H1 (cell line): ENCODE measurements at regions not wholly inside any gene's neighbourhood (a gene's known extent, or its start where the extent isn't known, plus 50 kb on each side); places are given as distances from the start of the nearest gene placed in this dataset.

Experiments
- CTCF ChIA-PET: fragments of 300-600 bp; sonication (Branson Sonifier 250); formaldehyde crosslinking; loops from one replicate; lab custom pipeline; 2021; ENCODE audit not compliant: partially characterized antibody; lab: Charles Lee
- POLR2A ChIA-PET: fragments of 300-600 bp; sonication (Branson Sonifier 250); formaldehyde crosslinking; loops from one replicate; lab custom pipeline; 2021; ENCODE audit warnings: inconsistent platforms; ENCODE audit not compliant: partially characterized antibody; lab: Charles Lee
- DNase-seq, 2 experiments: peaks; one replicate each; pipeline versions ENCODE4 v3.0.0 to v3.0.0-alpha.2; 2010 to 2022; ENCODE audit warnings: low spot score in 2 of 2, low read depth in 1 of 2, mixed read lengths in 1 of 2
- FAIRE-seq: peaks from 2 replicates; lab custom pipeline; 2011; peaks lifted over from hg19 to GRCh38; lab: Jason Lieb, UNC
- H2AFZ ChIP-seq: 2 replicates; pipeline ENCODE4 v1.8.1; 2012; ENCODE audit warnings: low read length, inconsistent platforms
- H2AK5ac ChIP-seq: 2 replicates; pipeline ENCODE4 v1.6.1; 2013; ENCODE audit warnings: low read depth, low read length
- H2BK120ac ChIP-seq: replicated peaks from 2 replicates; pipeline ENCODE3; 2013; ENCODE audit warnings: low read depth, low read length, inconsistent platforms
- H2BK12ac ChIP-seq: 2 replicates; pipeline ENCODE4 v1.6.1; 2013; ENCODE audit warnings: low read depth, low read length
- H2BK15ac ChIP-seq: 2 replicates; pipeline ENCODE4 v1.6.1; 2013; ENCODE audit warnings: low read length
- H2BK20ac ChIP-seq: 2 replicates; pipeline ENCODE4 v1.6.1; 2013; ENCODE audit warnings: low read length
- H2BK5ac ChIP-seq: 2 replicates; pipeline ENCODE4 v1.6.1; 2013; ENCODE audit warnings: low read depth, low read length
- H3K14ac ChIP-seq: 2 replicates; pipeline ENCODE4 v1.6.1; 2013; ENCODE audit warnings: inconsistent platforms; ENCODE audit not compliant: insufficient read length
- H3K18ac ChIP-seq: 2 replicates; pipeline ENCODE4 v1.6.1; 2013; ENCODE audit warnings: low read length; ENCODE audit errors: extremely low read depth
- H3K23ac ChIP-seq: 2 replicates; pipeline ENCODE4 v1.6.1; 2013; ENCODE audit warnings: inconsistent platforms; ENCODE audit not compliant: insufficient read length
- H3K23me2 ChIP-seq: 2 replicates; pipeline ENCODE4 v1.6.1; 2013; ENCODE audit warnings: low read depth, low read length
- H3K27ac ChIP-seq: 2 replicates; pipeline ENCODE4 v1.6.1; 2011; ENCODE audit warnings: low read depth, low read length, inconsistent platforms
- H3K27me3 ChIP-seq, 4 experiments: replicated peaks in 1 of 4; 1 replicate in 1 of 4; 2 replicates in 3 of 4; pipeline versions ENCODE4 v1.6.1 to v1.8.1; 2011 to 2013; ENCODE audit warnings: low read length in 3 of 4, mild to moderate bottlenecking in 3 of 4, inconsistent platforms in 2 of 4, mixed read lengths in 2 of 4, moderate library complexity in 1 of 4; ENCODE audit not compliant: control insufficient read depth in 3 of 4, insufficient read depth in 3 of 4; ENCODE audit errors: extremely low read depth in 1 of 4
- H3K36me3 ChIP-seq, 4 experiments: 2 replicates each; pipeline versions ENCODE4 v1.6.1 to v1.8.1; 2011 to 2013; ENCODE audit warnings: mild to moderate bottlenecking in 4 of 4, low read length in 3 of 4, moderate library complexity in 2 of 4, control low read depth in 1 of 4, inconsistent platforms in 1 of 4; ENCODE audit not compliant: insufficient read depth in 4 of 4, control insufficient read depth in 2 of 4
- H3K4ac ChIP-seq: replicated peaks from 2 replicates; pipeline ENCODE3; 2013; ENCODE audit warnings: low read length, low read depth, mixed read lengths, inconsistent platforms; ENCODE audit not compliant: insufficient read length
- H3K4me1 ChIP-seq, 4 experiments: replicated peaks in 1 of 4; 1 replicate in 1 of 4; 2 replicates in 3 of 4; pipeline versions ENCODE4 v1.6.1 to v1.8.1; 2011 to 2013; ENCODE audit warnings: low read length in 3 of 4, inconsistent platforms in 2 of 4, mixed read lengths in 1 of 4; ENCODE audit not compliant: insufficient read depth in 4 of 4, control insufficient read depth in 3 of 4
- H3K4me2 ChIP-seq, 2 experiments: 2 replicates each; pipeline versions ENCODE4 v1.6.1 to v1.8.1; 2011 to 2013; ENCODE audit warnings: low read depth in 2 of 2, low read length in 2 of 2, control low read depth in 1 of 2, inconsistent platforms in 1 of 2, mild to moderate bottlenecking in 1 of 2; ENCODE audit not compliant: insufficient read depth in 1 of 2
- H3K4me3 ChIP-seq, 4 experiments: fragments of 200-600, 300-600 bp in 1 of 4; sonication (generic), shearing (Covaris generic), sonication (Bioruptor Twin) in 1 of 4; 2 replicates each; pipeline versions ENCODE4 v1.5.1 to v1.8.1; 2011 to 2016; ENCODE audit warnings: low read length in 4 of 4, low read depth in 3 of 4, control low read depth in 2 of 4, inconsistent platforms in 2 of 4, mild to moderate bottlenecking in 2 of 4, mixed read lengths in 1 of 4, moderate library complexity in 1 of 4; ENCODE audit not compliant: insufficient read depth in 2 of 4; ENCODE audit errors: extremely low read depth in 1 of 4
- H3K56ac ChIP-seq: replicated peaks from 2 replicates; pipeline ENCODE3; 2013; ENCODE audit warnings: low read depth, mild to moderate bottlenecking, mixed read lengths, low read length, inconsistent platforms; ENCODE audit not compliant: insufficient read length
- H3K79me1 ChIP-seq: 2 replicates; pipeline ENCODE4 v1.6.1; 2013; ENCODE audit warnings: low read depth, low read length, control low read depth
- H3K79me2 ChIP-seq, 2 experiments: 2 replicates each; pipeline versions ENCODE4 v1.6.1 to v1.8.1; 2012 to 2013; ENCODE audit warnings: low read length in 2 of 2, mild to moderate bottlenecking in 2 of 2, inconsistent platforms in 1 of 2; ENCODE audit not compliant: insufficient read depth in 2 of 2, control insufficient read depth in 1 of 2
- H3K9ac ChIP-seq, 4 experiments: replicated peaks in 1 of 4; 1 replicate in 1 of 4; 2 replicates in 3 of 4; pipeline versions ENCODE4 v1.6.1 to v1.8.1; 2011 to 2013; ENCODE audit warnings: low read depth in 3 of 4, low read length in 3 of 4, control low read depth in 2 of 4, mild to moderate bottlenecking in 2 of 4, moderate library complexity in 2 of 4, inconsistent platforms in 1 of 4; ENCODE audit errors: extremely low read depth in 1 of 4
- H3K9me3 ChIP-seq, 2 experiments: 2 replicates each; pipeline versions ENCODE4 v1.6.1 to v1.8.1; 2012 to 2013; ENCODE audit warnings: mild to moderate bottlenecking in 2 of 2, moderate library complexity in 2 of 2, control low read depth in 1 of 2, inconsistent platforms in 1 of 2, low read depth in 1 of 2, low read length in 1 of 2, mixed read lengths in 1 of 2; ENCODE audit not compliant: insufficient read depth in 2 of 2
- H4K20me1 ChIP-seq, 2 experiments: replicated peaks in 1 of 2; 2 replicates each; pipeline versions ENCODE3 to v1.8.1; 2011 to 2013; ENCODE audit warnings: inconsistent platforms in 2 of 2, low read length in 2 of 2, mild to moderate bottlenecking in 1 of 2; ENCODE audit not compliant: insufficient read depth in 2 of 2, control insufficient read depth in 1 of 2
- H4K5ac ChIP-seq: 2 replicates; pipeline ENCODE4 v1.6.1; 2013; ENCODE audit warnings: low read length, low read depth, mixed read lengths, inconsistent platforms; ENCODE audit not compliant: insufficient read length
- H4K8ac ChIP-seq: 2 replicates; pipeline ENCODE4 v1.8.0; 2013; ENCODE audit warnings: mild to moderate bottlenecking, moderate library complexity, low read length, inconsistent platforms; ENCODE audit not compliant: insufficient read depth; ENCODE audit errors: extremely low read depth
- H4K91ac ChIP-seq: replicated peaks from 2 replicates; pipeline ENCODE3; 2013; ENCODE audit warnings: low read length, mixed read lengths, inconsistent platforms; ENCODE audit not compliant: insufficient read length
- BRCA1 ChIP-seq: IDR thresholded peaks from 2 replicates; pipeline ENCODE4 v1.6.1; 2012; ENCODE audit warnings: low read depth, low read length, improper control_type of control experiment
- CBX8 ChIP-seq: fragments of 300-800, 300-1000 bp; sonication (generic); IDR thresholded peaks from 2 replicates; pipeline ENCODE4 v1.7.1; 2016; ENCODE audit warnings: low read depth, low read length, borderline replicate concordance
- CHD2 ChIP-seq: IDR thresholded peaks from 2 replicates; pipeline ENCODE4 v1.6.1; 2012; ENCODE audit warnings: low read length, improper control_type of control experiment
- GABPA ChIP-seq: IDR thresholded peaks from 2 replicates; pipeline ENCODE4 v1.6.1; 2011; ENCODE audit warnings: mild to moderate bottlenecking, low read length, moderate library complexity, borderline replicate concordance; ENCODE audit not compliant: insufficient read depth
- KDM1A ChIP-seq: fragments of 200-600, 300-600 bp; sonication (generic); IDR thresholded peaks from 2 replicates; pipeline ENCODE4 v1.7.1; 2016; ENCODE audit warnings: mild to moderate bottlenecking, low read length, borderline replicate concordance
- POLR2A ChIP-seq, 2 experiments: IDR thresholded peaks; 1 replicate in 1 of 2; 2 replicates in 1 of 2; pipeline ENCODE4 v1.6.1; 2011; ENCODE audit warnings: low read depth in 2 of 2, low read length in 2 of 2, mild to moderate bottlenecking in 2 of 2; ENCODE audit errors: control extremely low read depth in 1 of 2
- POU5F1 ChIP-seq: IDR thresholded peaks from 2 replicates; pipeline ENCODE4 v1.6.1; 2011; ENCODE audit warnings: low read depth, mild to moderate bottlenecking, low read length, moderate library complexity
- RXRA ChIP-seq: IDR thresholded peaks from 2 replicates; pipeline ENCODE4 v1.6.1; 2011; ENCODE audit warnings: low read depth, mild to moderate bottlenecking, low read length, moderate library complexity; ENCODE audit not compliant: insufficient read depth
- SP4 ChIP-seq: IDR thresholded peaks from 2 replicates; pipeline ENCODE4 v1.6.1; 2012; ENCODE audit warnings: low read length, inconsistent platforms
- TBP ChIP-seq: IDR thresholded peaks from 2 replicates; pipeline ENCODE4 v1.6.1; 2011; ENCODE audit warnings: low read depth, low read length, improper control_type of control experiment
- TEAD4 ChIP-seq: IDR thresholded peaks from 2 replicates; pipeline ENCODE4 v1.6.1; 2012; ENCODE audit warnings: low read depth, low read length, inconsistent platforms, mixed read lengths
- WGBS, 2 experiments: shearing (Covaris generic) in 1 of 2; methylation state at CpG; one replicate each; pipeline versions ENCODE4 v1.1.6 to v1.1.7; 2013 to 2015; ENCODE audit warnings: low lambda C conversion rate in 2 of 2, mixed read lengths in 2 of 2, inconsistent platforms in 1 of 2, low coverage in 1 of 2, missing lambda C conversion rate in 1 of 2; ENCODE audit not compliant: insufficient replicate concordance in 2 of 2, insufficient coverage in 1 of 2, insufficient read length in 1 of 2; ENCODE audit errors: extremely low coverage in 1 of 2, missing lambda C conversion rate in 1 of 2; 5-methylcytosine and 5-hydroxymethylcytosine counted together
- TF ChIP-seq, protein P1 (sequence below): IDR thresholded peaks from 2 replicates; pipeline ENCODE4 v1.6.1; 2012; ENCODE audit warnings: low read length, inconsistent platforms
- TF ChIP-seq, protein P2 (sequence below): IDR thresholded peaks from 2 replicates; pipeline ENCODE4 v1.6.1; 2012; ENCODE audit warnings: inconsistent platforms

DNA sequence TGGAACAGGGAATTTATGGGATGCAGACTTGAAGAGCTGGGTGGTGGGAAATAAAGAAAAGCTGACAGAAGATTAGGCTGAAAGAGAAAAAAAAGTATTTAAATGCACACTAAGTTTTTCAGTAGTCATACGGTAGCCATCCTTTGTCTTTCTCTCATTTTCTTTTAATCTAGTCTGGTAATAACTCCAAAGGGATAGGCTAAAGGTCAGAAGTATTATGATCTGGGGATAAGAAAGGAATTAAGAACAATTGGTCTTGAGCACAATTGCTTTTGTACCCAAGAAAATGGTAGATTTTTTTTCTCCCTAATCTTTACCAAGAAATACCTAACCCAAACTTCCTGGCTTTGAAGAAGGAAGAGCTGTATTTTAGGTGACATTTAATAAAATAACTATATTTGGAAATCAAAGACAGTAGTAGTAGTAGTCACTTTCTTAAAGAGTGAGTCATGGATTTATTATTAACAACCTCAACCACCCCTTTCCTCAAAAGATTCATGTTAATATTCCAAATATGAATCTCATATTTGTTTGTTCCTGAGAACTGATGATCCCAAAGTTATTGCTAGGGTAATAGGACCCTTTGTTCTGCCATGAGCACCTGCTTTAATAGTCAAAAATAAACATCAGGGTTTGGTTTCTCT, 120.2 kb upstream of the ODAD2 start:
- H3K9ac ChIP-seq = no peak overlapping the region
- no peaks in the 10 kb centered on the region for H4K20me1 ChIP-seq
- CTCF ChIA-PET = no interaction called here
- TF ChIP-seq CHD2 = no peak
- no peak for TF ChIP-seq GABPA
- no peak for TF ChIP-seq POU5F1
- TF ChIP-seq TBP = no peak
- TF ChIP-seq, protein P1, sequence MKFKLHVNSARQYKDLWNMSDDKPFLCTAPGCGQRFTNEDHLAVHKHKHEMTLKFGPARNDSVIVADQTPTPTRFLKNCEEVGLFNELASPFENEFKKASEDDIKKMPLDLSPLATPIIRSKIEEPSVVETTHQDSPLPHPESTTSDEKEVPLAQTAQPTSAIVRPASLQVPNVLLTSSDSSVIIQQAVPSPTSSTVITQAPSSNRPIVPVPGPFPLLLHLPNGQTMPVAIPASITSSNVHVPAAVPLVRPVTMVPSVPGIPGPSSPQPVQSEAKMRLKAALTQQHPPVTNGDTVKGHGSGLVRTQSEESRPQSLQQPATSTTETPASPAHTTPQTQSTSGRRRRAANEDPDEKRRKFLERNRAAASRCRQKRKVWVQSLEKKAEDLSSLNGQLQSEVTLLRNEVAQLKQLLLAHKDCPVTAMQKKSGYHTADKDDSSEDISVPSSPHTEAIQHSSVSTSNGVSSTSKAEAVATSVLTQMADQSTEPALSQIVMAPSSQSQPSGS = no peak
- no peak for TF ChIP-seq KDM1A
- TF ChIP-seq, protein P2, sequence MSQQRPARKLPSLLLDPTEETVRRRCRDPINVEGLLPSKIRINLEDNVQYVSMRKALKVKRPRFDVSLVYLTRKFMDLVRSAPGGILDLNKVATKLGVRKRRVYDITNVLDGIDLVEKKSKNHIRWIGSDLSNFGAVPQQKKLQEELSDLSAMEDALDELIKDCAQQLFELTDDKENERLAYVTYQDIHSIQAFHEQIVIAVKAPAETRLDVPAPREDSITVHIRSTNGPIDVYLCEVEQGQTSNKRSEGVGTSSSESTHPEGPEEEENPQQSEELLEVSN = no peak
- no peak for TF ChIP-seq RXRA
- no peak for TF ChIP-seq CBX8
- TF ChIP-seq TEAD4 = no peak
- TF ChIP-seq POLR2A (IDR thresholded peaks at IDR 0.05; ENCODE audit: control extremely low read depth in 1 of 2, low read depth in 2 of 2, low read length in 2 of 2) = no peak
- TF ChIP-seq SP4 = no peak
- TF ChIP-seq BRCA1 = no peak

More for the DNA sequence above, 120.2 kb upstream of the ODAD2 start:
- no peaks in the 10 kb centered on the region for H3K79me1 ChIP-seq
- H2BK5ac ChIP-seq = no peak overlapping the region
- no peak overlapping the region for H4K91ac ChIP-seq
- peaks cover 0 to 3% (median 0%) of the 10 kb centered on the region in 4 experiments; a peak in 3 of 7 replicates for H3K4me1 ChIP-seq
- 100% methylated on average over 1 of the region's 1 CpG; no CpG with 5 or more reads in 1 of the 2 experiments for WGBS, 2 experiments
- H3K23me2 ChIP-seq = no peaks in the 10 kb centered on the region
- H4K5ac ChIP-seq = no peak overlapping the region
- no peak overlapping the region for H4K8ac ChIP-seq
- POLR2A ChIA-PET = no interaction called here
- no peak overlapping the region for H3K4me2 ChIP-seq
- DNase-seq (no peak), FAIRE-seq (no peak)
- no peak overlapping the region for H3K27ac ChIP-seq
- H3K9me3 ChIP-seq = no peaks in the 10 kb centered on the region
- no peaks in the 10 kb centered on the region for H3K79me2 ChIP-seq
- no peak overlapping the region for H3K4ac ChIP-seq
- H2BK12ac ChIP-seq = no peak overlapping the region
- H3K36me3 ChIP-seq = no peaks in the 10 kb centered on the region
- no peak overlapping the region for H3K18ac ChIP-seq
- H3K23ac ChIP-seq = no peak overlapping the region
- H2BK15ac ChIP-seq = no peak overlapping the region
- no peak overlapping the region for H3K4me3 ChIP-seq
- no peak overlapping the region for H2BK120ac ChIP-seq
- no peak overlapping the region for H2AK5ac ChIP-seq
- no peak overlapping the region for H2AFZ ChIP-seq
- no peak overlapping the region for H3K56ac ChIP-seq
- H3K27me3 ChIP-seq = no peaks in the 10 kb centered on the region
- no peak overlapping the region for H2BK20ac ChIP-seq
- no peak overlapping the region for H3K14ac ChIP-seq
